ENCODE measurements at regions not wholly inside any gene's neighbourhood (a gene's known extent, or its start where the extent isn't known, plus 50 kb on each side); places are given as distances from the start of the nearest gene placed in this dataset.
"Not testable (repeated sequence)": the region's sequence is repeated elsewhere in the genome, so short reads cannot be mapped to it uniquely, and the experiment has no call there.

DNA sequence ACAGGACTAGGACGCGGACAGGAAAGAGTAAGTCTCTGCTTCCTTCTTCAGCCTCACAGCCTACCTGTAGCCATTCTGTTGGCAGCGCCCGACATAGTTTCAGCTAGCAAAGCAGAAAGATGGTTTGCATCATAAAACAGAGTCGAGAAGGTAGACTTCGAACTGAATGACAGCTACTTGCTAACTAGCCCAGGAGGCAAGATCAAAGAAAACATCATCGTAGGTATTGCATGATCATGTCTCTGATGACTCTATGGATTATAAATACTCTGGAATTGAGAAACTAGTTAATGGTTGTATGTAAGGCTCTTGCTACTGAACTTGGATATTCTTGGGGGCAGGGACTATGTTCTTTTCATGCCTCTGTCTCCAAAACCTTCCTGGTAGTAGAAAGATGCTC, 333.1 kb upstream of the KLF3 start:
- Histone ChIP-seq H3K27ac (no peak overlapping the region), H3K4me3 (no peak overlapping the region), H3K27me3 (no peaks in the 10 kb centered on the region), H3K4me1 (peaks cover 0 to 25% (median 0%) of the 10 kb centered on the region in 4 donors), H3K9me3 (no peaks in the 10 kb centered on the region), H3K36me3 (no peaks in the 10 kb centered on the region)
- 56% methylated on average over 7 of the region's 7 CpGs for WGBS (ENCODE audit: insufficient coverage, low coverage, low lambda C conversion rate, missing lambda C conversion rate)
- no peak for DNase-seq
- no peak for TF ChIP-seq POLR2A (IDR thresholded peaks at IDR 0.05)
- TF ChIP-seq, protein P1, sequence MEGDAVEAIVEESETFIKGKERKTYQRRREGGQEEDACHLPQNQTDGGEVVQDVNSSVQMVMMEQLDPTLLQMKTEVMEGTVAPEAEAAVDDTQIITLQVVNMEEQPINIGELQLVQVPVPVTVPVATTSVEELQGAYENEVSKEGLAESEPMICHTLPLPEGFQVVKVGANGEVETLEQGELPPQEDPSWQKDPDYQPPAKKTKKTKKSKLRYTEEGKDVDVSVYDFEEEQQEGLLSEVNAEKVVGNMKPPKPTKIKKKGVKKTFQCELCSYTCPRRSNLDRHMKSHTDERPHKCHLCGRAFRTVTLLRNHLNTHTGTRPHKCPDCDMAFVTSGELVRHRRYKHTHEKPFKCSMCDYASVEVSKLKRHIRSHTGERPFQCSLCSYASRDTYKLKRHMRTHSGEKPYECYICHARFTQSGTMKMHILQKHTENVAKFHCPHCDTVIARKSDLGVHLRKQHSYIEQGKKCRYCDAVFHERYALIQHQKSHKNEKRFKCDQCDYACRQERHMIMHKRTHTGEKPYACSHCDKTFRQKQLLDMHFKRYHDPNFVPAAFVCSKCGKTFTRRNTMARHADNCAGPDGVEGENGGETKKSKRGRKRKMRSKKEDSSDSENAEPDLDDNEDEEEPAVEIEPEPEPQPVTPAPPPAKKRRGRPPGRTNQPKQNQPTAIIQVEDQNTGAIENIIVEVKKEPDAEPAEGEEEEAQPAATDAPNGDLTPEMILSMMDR (IDR thresholded peaks at IDR 0.05): no peak
- intact Hi-C loops (cut with DNase I): no loop called here
- no peak for ATAC-seq

DNA sequence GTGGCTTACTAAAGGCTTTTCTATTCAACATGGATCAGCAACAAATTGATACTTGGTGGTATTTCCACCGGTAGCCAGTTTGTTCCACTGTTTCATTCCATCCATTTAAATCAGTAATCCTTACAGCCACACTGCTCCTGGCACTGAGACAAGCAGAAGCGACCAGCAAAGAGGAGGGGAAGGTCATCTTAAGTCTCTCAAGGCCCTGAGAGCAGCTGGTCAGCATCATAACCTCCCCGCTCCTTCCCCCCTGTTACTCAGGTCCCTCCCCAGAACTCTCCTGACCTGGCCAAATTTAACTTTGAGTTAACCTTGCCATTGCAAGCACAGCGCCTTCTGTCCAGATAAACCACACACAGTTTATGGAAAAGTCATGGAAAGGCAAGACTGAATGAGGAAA, 331.3 kb upstream of the KLF3 start:
- ATAC-seq: peak in 3 of 4 donors; percentile 30 to 51 (median 31)

DNA sequence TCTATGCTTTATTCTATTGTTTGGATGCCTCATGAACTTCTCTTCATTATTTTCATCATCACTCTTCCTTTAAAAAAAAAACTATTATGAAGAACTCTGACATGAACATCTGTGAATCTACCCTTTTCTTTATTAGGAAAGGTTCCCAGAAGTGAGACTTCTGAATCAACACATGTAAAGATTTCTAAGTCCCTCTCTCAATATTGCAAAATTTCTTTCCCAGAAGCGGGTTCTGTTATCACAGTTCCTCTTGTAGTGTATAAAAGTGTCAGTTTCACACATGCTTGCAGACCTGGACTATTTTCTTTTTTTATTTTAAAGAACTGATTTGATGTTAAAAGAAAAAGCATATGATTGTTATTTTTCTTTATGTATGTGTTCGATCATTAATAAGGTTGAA, 330.8 kb upstream of the KLF3 start:
- Histone ChIP-seq H3K4me3 (no peak overlapping the region), H3K36me3 (no peaks in the 10 kb centered on the region), H3K27ac (no peak overlapping the region), H3K4me1 (peaks cover 0 to 22% (median 0%) of the 10 kb centered on the region in 4 donors), H3K9me3 (no peaks in the 10 kb centered on the region), H3K27me3 (no peaks in the 10 kb centered on the region)
- intact Hi-C loops (cut with DNase I): no loop called here
- ATAC-seq: peak in 3 of 4 donors; percentile 28 to 59 (median 53)
- no peak for DNase-seq
- no peak for TF ChIP-seq POLR2A (IDR thresholded peaks at IDR 0.05)
- TF ChIP-seq, protein P1 (IDR thresholded peaks at IDR 0.05): no peak
- 35% methylated on average over 2 of the region's 2 CpGs for WGBS (ENCODE audit: insufficient coverage, low coverage, low lambda C conversion rate, missing lambda C conversion rate)

More for the DNA sequence above, 331.3 kb upstream of the KLF3 start:
- Histone ChIP-seq H3K9me3 (no peaks in the 10 kb centered on the region), H3K36me3 (no peaks in the 10 kb centered on the region), H3K27me3 (no peaks in the 10 kb centered on the region), H3K4me3 (no peak overlapping the region), H3K27ac (no peak overlapping the region), H3K4me1 (peaks cover 0 to 22% (median 0%) of the 10 kb centered on the region in 4 donors)
- intact Hi-C loops (cut with DNase I): no loop called here
- no peak for DNase-seq
- 58% methylated on average over 4 of the region's 4 CpGs for WGBS (ENCODE audit: insufficient coverage, low coverage, low lambda C conversion rate, missing lambda C conversion rate)
- no peak for TF ChIP-seq POLR2A (IDR thresholded peaks at IDR 0.05)
- TF ChIP-seq, protein P1 (IDR thresholded peaks at IDR 0.05): no peak

DNA sequence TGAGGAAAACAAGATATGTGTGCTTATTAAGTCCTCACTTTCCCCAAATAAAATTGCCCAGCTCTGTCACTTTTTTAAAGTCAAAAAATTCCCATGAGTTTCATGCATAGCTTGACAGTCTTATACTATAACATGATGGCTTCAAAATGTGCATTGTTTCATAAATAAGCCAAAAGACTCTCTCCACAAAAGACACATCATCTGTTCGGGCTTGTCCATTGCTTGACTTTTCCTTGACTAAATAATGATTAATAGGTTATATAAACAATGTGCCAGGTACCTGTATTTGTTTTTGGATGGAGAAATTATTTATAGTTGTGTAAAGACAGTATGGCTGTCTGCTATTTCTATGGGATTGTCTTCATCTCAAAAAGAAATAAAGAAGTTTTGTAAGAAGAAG, 329.2 kb upstream of the KLF3 start:
- peak in 2 of 4 donors; percentile 41 to 66 for ATAC-seq
- Histone ChIP-seq H3K36me3 (no peaks in the 10 kb centered on the region), H3K27ac (no peak overlapping the region), H3K4me3 (no peak overlapping the region), H3K4me1 (peaks cover 0 to 22% (median 0%) of the 10 kb centered on the region in 4 donors), H3K9me3 (no peaks in the 10 kb centered on the region), H3K27me3 (no peaks in the 10 kb centered on the region)
- intact Hi-C loops (cut with DNase I): no loop called here
- TF ChIP-seq POLR2A (IDR thresholded peaks at IDR 0.05): no peak
- TF ChIP-seq, protein P1 (IDR thresholded peaks at IDR 0.05): no peak
- DNase-seq: no peak
- WGBS (ENCODE audit: insufficient coverage, low coverage, low lambda C conversion rate, missing lambda C conversion rate): 20% methylated on average over 1 of the region's 1 CpG

- intact Hi-C loops (cut with DNase I): not testable (repeated sequence)
Measured at GRCh38 chr4:38338939-38339338, 325.1 kb upstream of the KLF3 start.

More at GRCh38 chr4:38338939-38339338, 325.1 kb upstream of the KLF3 start:
- not testable (repeated sequence) for H3K36me3 ChIP-seq, H3K27ac ChIP-seq, ATAC-seq, H3K27me3 ChIP-seq, H3K9me3 ChIP-seq, H3K4me3 ChIP-seq, DNase-seq
- H3K4me1 ChIP-seq: peaks cover 0 to 13% (median 0%) of the 10 kb centered on the region in 4 donors
- WGBS (ENCODE audit: insufficient coverage, low coverage, low lambda C conversion rate, missing lambda C conversion rate): 71% methylated on average over 1 of the region's 1 CpG

Data from right lobe of liver (tissue), 6 donors.